SK-N-MC (cell line): ENCODE measurements at regions not wholly inside any gene's neighbourhood (a gene's known extent, or its start where the extent isn't known, plus 50 kb on each side); places are given as distances from the start of the nearest gene placed in this dataset.
"Not testable (repeated sequence)": the region's sequence is repeated elsewhere in the genome, so short reads cannot be mapped to it uniquely, and the experiment has no call there.

Experiments used
- EZH2 ChIP-seq: fragments of 200-600 bp; sonication (generic); IDR thresholded peaks from one replicate; pipeline ENCODE4 v1.6.1; 2017; ENCODE audit warnings: antibody characterized with exemption
- FOXP2 ChIP-seq: optimal IDR thresholded peaks from 2 replicates; pipeline ENCODE3; 2011; ENCODE audit warnings: mild to moderate bottlenecking, moderate library complexity; ENCODE audit not compliant: insufficient read depth; ENCODE audit errors: extremely low read length, control extremely low read depth
- POLR2AphosphoS5 ChIP-seq: IDR thresholded peaks from 2 replicates; pipeline ENCODE4 v1.6.1; 2012; ENCODE audit warnings: mild to moderate bottlenecking, low read depth, low read length, borderline replicate concordance

GRCh38 chr6:58067867-58068548 lies 750.6 kb downstream of the PRIM2 start:
- TF ChIP-seq POLR2AphosphoS5, EZH2, FOXP2: not testable (repeated sequence)
